HCT116 (cell line): ENCODE measurements at regions not wholly inside any gene's neighbourhood (a gene's known extent, or its start where the extent isn't known, plus 50 kb on each side); places are given as distances from the start of the nearest gene placed in this dataset.

Experiments used
- ATAC-seq: fragments of 200-7000 bp; cut with Tn5 transposase; 2 replicates; pipeline ENCODE4 v1.9.1; 2020; ENCODE audit warnings: mild to moderate bottlenecking, moderate library complexity
- BruUV-seq: library from RNA; stranded (reverse); fragments of 400-500 nt; replicated peaks from 2 replicates; lab custom pipeline; 2021; lab: Mats Ljungman, UMichigan
- CTCF ChIA-PET: fragments of 300-600 bp; sonication (Branson Sonifier 250); formaldehyde crosslinking; loops from one replicate; lab custom pipeline; 2021; ENCODE audit warnings: antibody characterized with exemption; lab: Charles Lee
- POLR2A ChIA-PET: fragments of 300-600, 350-600 bp; sonication (Branson Sonifier 250); formaldehyde crosslinking; loops from one replicate; lab custom pipeline; 2021; ENCODE audit warnings: antibody characterized with exemption; lab: Charles Lee
- RAD21 ChIA-PET, 2 experiments: fragments of 300-600 bp; sonication (Branson Sonifier 250); formaldehyde crosslinking; loops; one replicate each; lab custom pipeline; 2023; ENCODE audit warnings: low total read pairs in 2 of 2; ENCODE audit not compliant: uncharacterized antibody in 2 of 2, unreplicated experiment in 2 of 2, low non-redundant PET in 1 of 2; lab: Charles Lee
- DNase-seq: peaks from one replicate; pipeline ENCODE4 v3.0.0-alpha.2; 2010; ENCODE audit warnings: low read depth, low spot score
- H2AFZ ChIP-seq: fragments of 200-600 bp; shearing (Covaris generic), sonication (generic); 2 replicates; pipeline ENCODE4 v1.6.1; 2017; ENCODE audit warnings: low read depth, mixed run types, mixed read lengths, antibody characterized with exemption, low read length; ENCODE audit not compliant: poor library complexity, severe bottlenecking
- H3K27ac ChIP-seq: 2 replicates; pipeline ENCODE4 v1.5.1; 2012; ENCODE audit warnings: low read depth, low read length
- H3K27me3 ChIP-seq: fragments of 200-600 bp; sonication (generic); 2 replicates; pipeline ENCODE4 v1.6.1; 2016; ENCODE audit warnings: mixed run types, low read length, mixed read lengths; ENCODE audit not compliant: insufficient read depth
- H3K36me3 ChIP-seq, 2 experiments: fragments of 200-500 bp in 1 of 2; fragments of 200-600 bp in 1 of 2; sonication (Bioruptor generic) in 1 of 2; sonication (generic) in 1 of 2; 2 replicates each; pipeline versions ENCODE4 v1.5.1 to v1.6.1; 2014 to 2016; ENCODE audit warnings: low read length in 2 of 2, inconsistent platforms in 1 of 2, mixed read lengths in 1 of 2, mixed run types in 1 of 2; ENCODE audit not compliant: insufficient read depth in 2 of 2, control insufficient read depth in 1 of 2
- H3K4me1 ChIP-seq, 2 experiments: fragments of 200-600 bp in 1 of 2; sonication (generic) in 1 of 2; 2 replicates each; pipeline versions ENCODE4 v1.5.1 to v1.6.1; 2012 to 2017; ENCODE audit warnings: low read length in 2 of 2, inconsistent platforms in 1 of 2, mild to moderate bottlenecking in 1 of 2, mixed read lengths in 1 of 2, mixed run types in 1 of 2, moderate library complexity in 1 of 2; ENCODE audit not compliant: insufficient read depth in 2 of 2, control insufficient read depth in 1 of 2
- H3K4me2 ChIP-seq: fragments of 200-600 bp; sonication (generic); 2 replicates; pipeline ENCODE4 v1.6.1; 2017; ENCODE audit warnings: mixed run types, low read length, mixed read lengths
- H3K4me3 ChIP-seq, 2 experiments: fragments of 200-600 bp in 1 of 2; sonication (generic) in 1 of 2; replicated peaks in 1 of 2; 2 replicates each; pipeline ENCODE4 v1.5.1; 2011 to 2016; ENCODE audit warnings: low read length in 2 of 2, control low read depth in 1 of 2, low read depth in 1 of 2, mild to moderate bottlenecking in 1 of 2, mixed read lengths in 1 of 2, mixed run types in 1 of 2
- H3K79me2 ChIP-seq: fragments of 200-600 bp; sonication (generic); 2 replicates; pipeline ENCODE4 v1.6.1; 2017; ENCODE audit warnings: mild to moderate bottlenecking, mixed run types, low read length, moderate library complexity, mixed read lengths; ENCODE audit not compliant: insufficient read depth
- H3K9ac ChIP-seq: fragments of 200-600 bp; sonication (generic); 2 replicates; pipeline ENCODE4 v1.6.1; 2016; ENCODE audit warnings: low read length, mixed read lengths
- H3K9me2 ChIP-seq: fragments of 200-600 bp; sonication (generic), shearing (Covaris generic); 2 replicates; pipeline ENCODE4 v1.6.1; 2017; ENCODE audit warnings: mixed run types, mild to moderate bottlenecking, moderate library complexity; ENCODE audit not compliant: insufficient read depth
- H3K9me3 ChIP-seq, 2 experiments: fragments of 200-500 bp in 1 of 2; fragments of 200-600 bp in 1 of 2; sonication (Bioruptor generic) in 1 of 2; sonication (generic) in 1 of 2; 2 replicates each; pipeline ENCODE4 v1.6.1; 2014 to 2017; ENCODE audit warnings: low read length in 2 of 2, mixed read lengths in 2 of 2, inconsistent platforms in 1 of 2, low read depth in 1 of 2, mild to moderate bottlenecking in 1 of 2, mixed run types in 1 of 2, moderate library complexity in 1 of 2; ENCODE audit not compliant: control insufficient read depth in 1 of 2, insufficient read depth in 1 of 2
- H4K20me1 ChIP-seq: fragments of 200-600 bp; sonication (generic), shearing (Covaris generic); 2 replicates; pipeline ENCODE4 v1.6.1; 2017; ENCODE audit warnings: mixed run types, mild to moderate bottlenecking, moderate library complexity; ENCODE audit not compliant: insufficient read depth
- CBX3 ChIP-seq: IDR thresholded peaks from 2 replicates; pipeline ENCODE4 v1.6.1; 2012; ENCODE audit warnings: low read depth
- CEBPB ChIP-seq: IDR thresholded peaks from 2 replicates; pipeline ENCODE4 v1.6.1; 2012; ENCODE audit warnings: low read depth
- EGR1 ChIP-seq: IDR thresholded peaks from 2 replicates; pipeline ENCODE4 v1.6.1; 2012; ENCODE audit warnings: low read depth
- ELF1 ChIP-seq: IDR thresholded peaks from 2 replicates; pipeline ENCODE4 v1.6.1; 2012; ENCODE audit warnings: low read depth, borderline replicate concordance
- EZH2 ChIP-seq: fragments of 200-600 bp; sonication (generic); IDR thresholded peaks from 2 replicates; pipeline ENCODE4 v1.6.1; 2017; ENCODE audit warnings: antibody characterized with exemption, mixed run types
- EZH2phosphoT487 ChIP-seq: fragments of 200-600 bp; IDR thresholded peaks from 2 replicates; pipeline ENCODE4 v1.6.1; 2018; ENCODE audit warnings: antibody characterized with exemption, borderline replicate concordance
- FOSL1 ChIP-seq: IDR thresholded peaks from 2 replicates; pipeline ENCODE4 v1.6.1; 2012; ENCODE audit warnings: low read depth
- JUND ChIP-seq: IDR thresholded peaks from 2 replicates; pipeline ENCODE4 v1.6.1; 2012
- POLR2A ChIP-seq: IDR thresholded peaks from 2 replicates; pipeline ENCODE4 v1.7.0; 2011; ENCODE audit warnings: borderline replicate concordance; ENCODE audit not compliant: insufficient read depth, insufficient read length; ENCODE audit errors: extremely low read depth
- POLR2AphosphoS5 ChIP-seq: IDR thresholded peaks from 2 replicates; pipeline ENCODE4 v1.6.1; 2011; ENCODE audit warnings: mild to moderate bottlenecking, low read depth, low read length, moderate library complexity
- RAD21 ChIP-seq: IDR thresholded peaks from 2 replicates; pipeline ENCODE4 v1.6.1; 2012; ENCODE audit warnings: low read depth, mild to moderate bottlenecking
- TCF7L2 ChIP-seq: IDR thresholded peaks from 2 replicates; pipeline ENCODE4 v1.7.0; 2011; ENCODE audit warnings: borderline replicate concordance, inconsistent platforms; ENCODE audit not compliant: insufficient read depth, insufficient read length; ENCODE audit errors: extremely low read depth
- YY1 ChIP-seq: IDR thresholded peaks from 2 replicates; pipeline ENCODE4 v1.6.1; 2011; ENCODE audit warnings: low read length, low read depth, moderate library complexity, mild to moderate bottlenecking; ENCODE audit not compliant: insufficient replicate concordance; ENCODE audit errors: extremely low read depth
- ZFX ChIP-seq: fragments of 450-650 bp; IDR thresholded peaks from 2 replicates; pipeline ENCODE4 v1.6.1; 2017
- ZNF274 ChIP-seq: fragments of 200-500 bp; sonication (Bioruptor generic); IDR thresholded peaks from 2 replicates; pipeline ENCODE4 v1.6.1; 2014; ENCODE audit warnings: mild to moderate bottlenecking, low read depth, low read length, inconsistent platforms
- intact Hi-C: fragments of 100-400 bp; cut with micrococcal nuclease; formaldehyde crosslinking; loops from 2 replicates; pipeline ENCODE4 v1.10.0; 2022
- TF ChIP-seq, protein P1 (sequence below), 3 experiments: fragments of 200-600 bp in 1 of 3; sonication (generic) in 1 of 3; IDR thresholded peaks in 2 of 3; conservative IDR thresholded peaks in 1 of 3; 2 replicates each; pipeline ENCODE4 v1.5.1; 2012 to 2017; ENCODE audit warnings: low read depth in 2 of 3, low read length in 2 of 3, antibody characterized with exemption in 1 of 3, borderline replicate concordance in 1 of 3, control low read depth in 1 of 3, mild to moderate bottlenecking in 1 of 3, mixed read lengths in 1 of 3, mixed run types in 1 of 3, moderate library complexity in 1 of 3; ENCODE audit not compliant: insufficient read depth in 1 of 3
- TF ChIP-seq, protein P2 (sequence below): IDR thresholded peaks from 2 replicates; pipeline ENCODE4 v1.6.1; 2012
- TF ChIP-seq, protein P3 (sequence below): IDR thresholded peaks from 2 replicates; pipeline ENCODE4 v1.6.1; 2012

DNA sequence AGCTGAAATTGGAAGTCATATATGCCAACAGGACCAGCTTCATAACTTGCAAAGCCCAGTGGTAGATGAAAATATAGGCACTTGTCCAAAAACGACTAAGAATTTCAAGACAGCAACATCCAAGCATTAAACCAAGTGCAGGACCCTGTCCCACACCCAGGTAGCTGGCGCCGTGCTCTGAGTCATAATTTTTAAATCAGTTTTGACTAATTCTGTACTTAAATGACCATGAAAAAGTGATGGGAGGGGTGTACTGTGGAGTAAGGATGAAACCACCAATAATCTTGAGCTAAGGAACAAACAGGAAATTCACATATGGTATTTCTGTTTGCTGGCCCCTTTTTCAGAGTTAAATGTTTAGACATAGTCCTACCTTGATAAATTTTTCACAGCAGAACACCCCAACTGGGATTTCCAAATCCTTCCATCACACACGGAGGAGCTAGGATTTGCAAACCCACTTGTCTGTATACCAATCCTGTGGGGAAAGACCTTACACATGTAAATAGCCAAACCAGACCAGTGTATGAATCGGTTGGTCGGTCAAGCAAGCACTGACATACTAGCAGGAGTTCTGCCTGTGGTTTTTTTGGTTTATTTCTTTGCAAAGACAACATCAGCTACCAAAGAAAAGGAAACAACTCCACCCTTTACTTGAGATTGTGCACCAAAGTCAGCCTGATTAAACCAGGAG lies 235.7 kb upstream of the RAB4A start:
- intact Hi-C loops, result no loop called here
- ChIA-PET CTCF (no interaction called here), RAD21 (no interaction called here)
- TF ChIP-seq POLR2AphosphoS5 (no peak), EZH2 (no peak), RAD21 (no peak), FOSL1 (no peak), ZFX (no peak), JUND (no peak), EZH2phosphoT487 (no peak), YY1 (no peak), CEBPB (no peak), EGR1 (no peak), ZNF274 (no peak), CBX3 (no peak), TCF7L2 (no peak), POLR2A (no peak), ELF1 (no peak)
- TF ChIP-seq, protein P1, sequence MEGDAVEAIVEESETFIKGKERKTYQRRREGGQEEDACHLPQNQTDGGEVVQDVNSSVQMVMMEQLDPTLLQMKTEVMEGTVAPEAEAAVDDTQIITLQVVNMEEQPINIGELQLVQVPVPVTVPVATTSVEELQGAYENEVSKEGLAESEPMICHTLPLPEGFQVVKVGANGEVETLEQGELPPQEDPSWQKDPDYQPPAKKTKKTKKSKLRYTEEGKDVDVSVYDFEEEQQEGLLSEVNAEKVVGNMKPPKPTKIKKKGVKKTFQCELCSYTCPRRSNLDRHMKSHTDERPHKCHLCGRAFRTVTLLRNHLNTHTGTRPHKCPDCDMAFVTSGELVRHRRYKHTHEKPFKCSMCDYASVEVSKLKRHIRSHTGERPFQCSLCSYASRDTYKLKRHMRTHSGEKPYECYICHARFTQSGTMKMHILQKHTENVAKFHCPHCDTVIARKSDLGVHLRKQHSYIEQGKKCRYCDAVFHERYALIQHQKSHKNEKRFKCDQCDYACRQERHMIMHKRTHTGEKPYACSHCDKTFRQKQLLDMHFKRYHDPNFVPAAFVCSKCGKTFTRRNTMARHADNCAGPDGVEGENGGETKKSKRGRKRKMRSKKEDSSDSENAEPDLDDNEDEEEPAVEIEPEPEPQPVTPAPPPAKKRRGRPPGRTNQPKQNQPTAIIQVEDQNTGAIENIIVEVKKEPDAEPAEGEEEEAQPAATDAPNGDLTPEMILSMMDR (IDR thresholded peaks at IDR 0.05 in 2 of 3, conservative IDR thresholded peaks at IDR 0.05 in 1 of 3; ENCODE audit: borderline replicate concordance in 1 of 3, insufficient read depth in 1 of 3, low read depth in 2 of 3, low read length in 2 of 3), result no peak
- TF ChIP-seq, protein P2, sequence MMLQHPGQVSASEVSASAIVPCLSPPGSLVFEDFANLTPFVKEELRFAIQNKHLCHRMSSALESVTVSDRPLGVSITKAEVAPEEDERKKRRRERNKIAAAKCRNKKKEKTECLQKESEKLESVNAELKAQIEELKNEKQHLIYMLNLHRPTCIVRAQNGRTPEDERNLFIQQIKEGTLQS, result no peak
- TF ChIP-seq, protein P3, sequence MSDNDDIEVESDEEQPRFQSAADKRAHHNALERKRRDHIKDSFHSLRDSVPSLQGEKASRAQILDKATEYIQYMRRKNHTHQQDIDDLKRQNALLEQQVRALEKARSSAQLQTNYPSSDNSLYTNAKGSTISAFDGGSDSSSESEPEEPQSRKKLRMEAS, result no peak
- TF ChIP-seq, all 23 proteins: peak for 0
- no peaks in the 10 kb centered on the region for H3K9me3 ChIP-seq
- H2AFZ ChIP-seq, result no peak overlapping the region
- POLR2A ChIA-PET, result no interaction called here
- no peaks in the 10 kb centered on the region for H3K9me2 ChIP-seq
- H3K36me3 ChIP-seq, result no peaks in the 10 kb centered on the region
- H3K9ac ChIP-seq, result no peak overlapping the region
- no peak overlapping the region for H3K27ac ChIP-seq
- DNase-seq, result no peak
- BruUV-seq, result no TSS peak
- no peak overlapping the region for H3K4me2 ChIP-seq
- H4K20me1 ChIP-seq, result no peaks in the 10 kb centered on the region
- H3K27me3 ChIP-seq, result peaks cover 30% of the 10 kb centered on the region; the same call in 1 of the 2 replicates
- no peak overlapping the region for H3K4me3 ChIP-seq
- H3K4me1 ChIP-seq, result no peaks in the 10 kb centered on the region
- no peak for ATAC-seq
- no peaks in the 10 kb centered on the region for H3K79me2 ChIP-seq
